ENCODE measurements at regions not wholly inside any gene's neighbourhood (a gene's known extent, or its start where the extent isn't known, plus 50 kb on each side); places are given as distances from the start of the nearest gene placed in this dataset.

GRCh38 chr10:27383595-27384542 lies 120.2 kb upstream of the RAB18 start:
- TF ChIP-seq, protein P1, sequence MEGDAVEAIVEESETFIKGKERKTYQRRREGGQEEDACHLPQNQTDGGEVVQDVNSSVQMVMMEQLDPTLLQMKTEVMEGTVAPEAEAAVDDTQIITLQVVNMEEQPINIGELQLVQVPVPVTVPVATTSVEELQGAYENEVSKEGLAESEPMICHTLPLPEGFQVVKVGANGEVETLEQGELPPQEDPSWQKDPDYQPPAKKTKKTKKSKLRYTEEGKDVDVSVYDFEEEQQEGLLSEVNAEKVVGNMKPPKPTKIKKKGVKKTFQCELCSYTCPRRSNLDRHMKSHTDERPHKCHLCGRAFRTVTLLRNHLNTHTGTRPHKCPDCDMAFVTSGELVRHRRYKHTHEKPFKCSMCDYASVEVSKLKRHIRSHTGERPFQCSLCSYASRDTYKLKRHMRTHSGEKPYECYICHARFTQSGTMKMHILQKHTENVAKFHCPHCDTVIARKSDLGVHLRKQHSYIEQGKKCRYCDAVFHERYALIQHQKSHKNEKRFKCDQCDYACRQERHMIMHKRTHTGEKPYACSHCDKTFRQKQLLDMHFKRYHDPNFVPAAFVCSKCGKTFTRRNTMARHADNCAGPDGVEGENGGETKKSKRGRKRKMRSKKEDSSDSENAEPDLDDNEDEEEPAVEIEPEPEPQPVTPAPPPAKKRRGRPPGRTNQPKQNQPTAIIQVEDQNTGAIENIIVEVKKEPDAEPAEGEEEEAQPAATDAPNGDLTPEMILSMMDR (conservative IDR thresholded peaks at IDR 0.05; ENCODE audit: low read depth, low read length), result no peak
- TF ChIP-seq CEBPB (IDR thresholded peaks at IDR 0.05; ENCODE audit: low read depth, low read length) (no peak), MAZ (IDR thresholded peaks at IDR 0.05; ENCODE audit: borderline replicate concordance, low read depth, low read length) (no peak), RAD21 (IDR thresholded peaks at IDR 0.05; ENCODE audit: low read length) (no peak), ELK1 (IDR thresholded peaks at IDR 0.05; ENCODE audit: borderline replicate concordance, low read depth, low read length) (no peak), BHLHE40 (IDR thresholded peaks at IDR 0.05; ENCODE audit: low read depth, low read length) (no peak), RCOR1 (IDR thresholded peaks at IDR 0.05; ENCODE audit: insufficient replicate concordance, low read length) (no peak), POLR2A (IDR thresholded peaks at IDR 0.05; ENCODE audit: low read depth, low read length) (no peak), MAFK (IDR thresholded peaks at IDR 0.05; ENCODE audit: low read depth, low read length) (no peak), RFX5 (IDR thresholded peaks at IDR 0.05; ENCODE audit: low read depth, low read length) (no peak), FOS (IDR thresholded peaks at IDR 0.05; ENCODE audit: low read depth, low read length) (no peak), MXI1 (IDR thresholded peaks at IDR 0.05; ENCODE audit: borderline replicate concordance, low read depth, low read length) (no peak), SMC3 (IDR thresholded peaks at IDR 0.05; ENCODE audit: low read depth, low read length) (no peak)
- TF ChIP-seq, protein P2, sequence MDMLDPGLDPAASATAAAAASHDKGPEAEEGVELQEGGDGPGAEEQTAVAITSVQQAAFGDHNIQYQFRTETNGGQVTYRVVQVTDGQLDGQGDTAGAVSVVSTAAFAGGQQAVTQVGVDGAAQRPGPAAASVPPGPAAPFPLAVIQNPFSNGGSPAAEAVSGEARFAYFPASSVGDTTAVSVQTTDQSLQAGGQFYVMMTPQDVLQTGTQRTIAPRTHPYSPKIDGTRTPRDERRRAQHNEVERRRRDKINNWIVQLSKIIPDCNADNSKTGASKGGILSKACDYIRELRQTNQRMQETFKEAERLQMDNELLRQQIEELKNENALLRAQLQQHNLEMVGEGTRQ (IDR thresholded peaks at IDR 0.05; ENCODE audit: low read depth, low read length), result no peak
